ENCODE measurements at regions not wholly inside any gene's neighbourhood (a gene's known extent, or its start where the extent isn't known, plus 50 kb on each side); places are given as distances from the start of the nearest gene placed in this dataset.

DNA sequence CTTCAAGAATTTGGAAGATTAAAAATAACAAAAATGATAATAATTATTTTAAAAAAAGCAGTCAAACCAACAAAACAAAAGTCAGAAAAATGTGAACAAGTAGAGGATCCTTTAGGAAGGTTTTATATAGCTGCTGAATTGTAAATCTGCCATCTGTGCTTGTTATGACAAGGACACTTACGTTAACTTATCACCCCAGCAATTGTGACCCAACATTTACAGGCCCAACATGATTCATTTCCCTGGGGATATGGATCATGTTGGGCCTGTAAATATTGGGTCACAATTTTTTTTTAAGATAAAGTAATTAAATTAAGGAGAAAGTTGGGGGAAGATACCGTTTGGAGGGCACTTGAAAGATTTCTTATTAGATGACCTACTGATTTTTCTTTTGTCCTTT, 261.4 kb upstream of the HABP2 start:
- TF ChIP-seq, protein P1, sequence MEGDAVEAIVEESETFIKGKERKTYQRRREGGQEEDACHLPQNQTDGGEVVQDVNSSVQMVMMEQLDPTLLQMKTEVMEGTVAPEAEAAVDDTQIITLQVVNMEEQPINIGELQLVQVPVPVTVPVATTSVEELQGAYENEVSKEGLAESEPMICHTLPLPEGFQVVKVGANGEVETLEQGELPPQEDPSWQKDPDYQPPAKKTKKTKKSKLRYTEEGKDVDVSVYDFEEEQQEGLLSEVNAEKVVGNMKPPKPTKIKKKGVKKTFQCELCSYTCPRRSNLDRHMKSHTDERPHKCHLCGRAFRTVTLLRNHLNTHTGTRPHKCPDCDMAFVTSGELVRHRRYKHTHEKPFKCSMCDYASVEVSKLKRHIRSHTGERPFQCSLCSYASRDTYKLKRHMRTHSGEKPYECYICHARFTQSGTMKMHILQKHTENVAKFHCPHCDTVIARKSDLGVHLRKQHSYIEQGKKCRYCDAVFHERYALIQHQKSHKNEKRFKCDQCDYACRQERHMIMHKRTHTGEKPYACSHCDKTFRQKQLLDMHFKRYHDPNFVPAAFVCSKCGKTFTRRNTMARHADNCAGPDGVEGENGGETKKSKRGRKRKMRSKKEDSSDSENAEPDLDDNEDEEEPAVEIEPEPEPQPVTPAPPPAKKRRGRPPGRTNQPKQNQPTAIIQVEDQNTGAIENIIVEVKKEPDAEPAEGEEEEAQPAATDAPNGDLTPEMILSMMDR (IDR thresholded peaks at IDR 0.05; ENCODE audit: low read depth, low read length): no peak
- TF ChIP-seq EZH2phosphoT487 (IDR thresholded peaks at IDR 0.05; ENCODE audit: low read depth): no peak

Measured in OCI-LY3 (cell line).